Stomach (tissue), 8 donors: ENCODE measurements at regions not wholly inside any gene's neighbourhood (a gene's known extent, or its start where the extent isn't known, plus 50 kb on each side); places are given as distances from the start of the nearest gene placed in this dataset.

Experiments used
- DNase-seq, 2 donors: peaks; one replicate each; pipeline versions ENCODE4 v3.0.0 to v3.0.0-alpha.2; 2013 to 2019
- H3K27ac ChIP-seq, 5 donors: fragments of 200-600 bp in 4 of 5; sonication (generic) in 4 of 5; one replicate each; pipeline ENCODE4 v1.5.1; 2013 to 2019; ENCODE audit warnings: mild to moderate bottlenecking in 1 of 5, moderate library complexity in 1 of 5
- H3K27me3 ChIP-seq, 3 donors: fragments of 200-600 bp; sonication (generic); one replicate each; pipeline ENCODE4 v1.5.1; 2017 to 2019; ENCODE audit warnings: mixed run types in 1 of 3
- H3K36me3 ChIP-seq, 4 donors: fragments of 200-600 bp; sonication (generic); 1 replicate in 3 of 4; 2 replicates in 1 of 4; pipeline ENCODE4 v1.5.1; 2016 to 2019
- H3K4me1 ChIP-seq, 4 donors: fragments of 200-600 bp; sonication (generic); one replicate each; pipeline ENCODE4 v1.5.1; 2016 to 2019
- H3K4me3 ChIP-seq, 4 donors: fragments of 200-600 bp; sonication (generic) in 3 of 4; one replicate each; pipeline ENCODE4 v1.5.1; 2016 to 2019; ENCODE audit warnings: mild to moderate bottlenecking in 1 of 4
- H3K9me3 ChIP-seq, 4 donors: fragments of 200-600 bp; sonication (generic); one replicate each; pipeline ENCODE4 v1.5.1; 2016 to 2019
- EP300 ChIP-seq: sonication (generic); formaldehyde crosslinking; IDR thresholded peaks from one replicate; pipeline ENCODE4 v1.6.1; 2017; ENCODE audit warnings: antibody characterized with exemption
- POLR2A ChIP-seq, 4 donors: fragments of 450-650 bp; IDR thresholded peaks; one replicate each; pipeline ENCODE4 v1.6.1; 2016; ENCODE audit warnings: antibody characterized with exemption in 4 of 4, control low read depth in 2 of 4, mild to moderate bottlenecking in 1 of 4, moderate library complexity in 1 of 4
- POLR2AphosphoS5 ChIP-seq, 3 donors: sonication (generic); formaldehyde crosslinking; IDR thresholded peaks; one replicate each; pipeline ENCODE4 v1.6.1; 2016; ENCODE audit warnings: antibody characterized with exemption in 3 of 3
- WGBS, 5 donors: extraction: QIAGEN DNeasy Blood & Tissue Kit in 3 of 5; methylation state at CpG; one replicate each; pipeline versions ENCODE4 v1.1.5 to v1.1.7; 2013 to 2018; 5-methylcytosine and 5-hydroxymethylcytosine counted together
- intact Hi-C: fragments of 100-400 bp; cut with DNase I; formaldehyde crosslinking; loops from one replicate; pipeline ENCODE4 v1.15.1; 2023; ENCODE audit warnings: low total_unique reads
- TF ChIP-seq, protein P1 (sequence below), 7 experiments: fragments of 450-650 bp in 4 of 7; fragments of 200-600 bp in 3 of 7; sonication (generic) in 3 of 7; IDR thresholded peaks; one replicate each; pipeline ENCODE4 v1.5.1; 2016 to 2019; ENCODE audit warnings: antibody characterized with exemption in 7 of 7, control low read depth in 2 of 7, mild to moderate bottlenecking in 1 of 7
- donor health status: healthy with polysubstance abuse.
- donor health status: Bipolar disorder and iron deficiency.
- donor health status: healthy.

DNA sequence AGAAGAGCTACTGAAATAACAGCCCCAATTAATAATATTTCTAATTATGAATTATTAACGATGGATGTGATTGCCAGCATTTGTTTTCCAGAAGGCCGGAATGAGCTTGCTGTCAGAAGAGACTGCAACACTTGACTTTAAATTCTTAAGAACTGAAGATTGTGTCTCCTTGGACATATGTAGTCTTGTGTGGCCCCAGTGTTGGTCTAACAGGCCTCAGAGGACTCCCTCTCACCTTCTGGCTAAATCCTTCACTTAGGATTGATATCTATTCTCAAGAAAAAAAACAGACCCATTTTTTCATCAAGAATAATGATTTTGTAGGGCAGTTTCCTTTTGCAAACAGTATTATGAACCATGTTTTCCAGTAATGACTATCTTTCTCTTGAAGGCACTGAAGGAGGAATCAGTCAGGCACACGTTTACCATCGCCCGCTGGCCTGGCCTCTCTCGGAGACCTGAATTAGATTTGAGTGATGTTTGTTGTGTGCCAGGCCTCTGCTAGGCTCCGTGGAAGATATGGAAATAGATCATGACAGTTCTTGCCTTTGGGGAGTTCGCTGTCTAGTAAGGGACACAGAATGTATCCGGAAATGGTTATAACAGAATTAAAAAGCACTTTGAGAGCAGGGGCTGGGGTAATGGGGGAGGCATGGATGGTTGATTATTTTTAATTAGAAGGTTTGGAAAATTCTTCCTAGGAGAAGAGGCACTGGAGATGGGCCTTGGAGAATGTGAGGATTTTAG lies 258.0 kb downstream of the MYCN start:
- no peak for TF ChIP-seq POLR2A (IDR thresholded peaks at IDR 0.05)
- TF ChIP-seq, protein P1, sequence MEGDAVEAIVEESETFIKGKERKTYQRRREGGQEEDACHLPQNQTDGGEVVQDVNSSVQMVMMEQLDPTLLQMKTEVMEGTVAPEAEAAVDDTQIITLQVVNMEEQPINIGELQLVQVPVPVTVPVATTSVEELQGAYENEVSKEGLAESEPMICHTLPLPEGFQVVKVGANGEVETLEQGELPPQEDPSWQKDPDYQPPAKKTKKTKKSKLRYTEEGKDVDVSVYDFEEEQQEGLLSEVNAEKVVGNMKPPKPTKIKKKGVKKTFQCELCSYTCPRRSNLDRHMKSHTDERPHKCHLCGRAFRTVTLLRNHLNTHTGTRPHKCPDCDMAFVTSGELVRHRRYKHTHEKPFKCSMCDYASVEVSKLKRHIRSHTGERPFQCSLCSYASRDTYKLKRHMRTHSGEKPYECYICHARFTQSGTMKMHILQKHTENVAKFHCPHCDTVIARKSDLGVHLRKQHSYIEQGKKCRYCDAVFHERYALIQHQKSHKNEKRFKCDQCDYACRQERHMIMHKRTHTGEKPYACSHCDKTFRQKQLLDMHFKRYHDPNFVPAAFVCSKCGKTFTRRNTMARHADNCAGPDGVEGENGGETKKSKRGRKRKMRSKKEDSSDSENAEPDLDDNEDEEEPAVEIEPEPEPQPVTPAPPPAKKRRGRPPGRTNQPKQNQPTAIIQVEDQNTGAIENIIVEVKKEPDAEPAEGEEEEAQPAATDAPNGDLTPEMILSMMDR (IDR thresholded peaks at IDR 0.05): no peak
- no peak for TF ChIP-seq POLR2AphosphoS5 (IDR thresholded peaks at IDR 0.05)
- TF ChIP-seq EP300: no peak
- 87 to 93% (median 92%) methylated on average over 9 of the region's 9 CpGs for WGBS, 5 donors
- intact Hi-C loops: no loop called here
- H3K4me1 ChIP-seq: peaks cover 0 to 8% (median 5%) of the 10 kb centered on the region in 4 donors
- no peaks in the 10 kb centered on the region for H3K36me3 ChIP-seq
- no peak overlapping the region for H3K4me3 ChIP-seq
- no peak for DNase-seq
- H3K27ac ChIP-seq: no peak overlapping the region
- H3K9me3 ChIP-seq: no peaks in the 10 kb centered on the region
- H3K27me3 ChIP-seq: no peaks in the 10 kb centered on the region

DNA sequence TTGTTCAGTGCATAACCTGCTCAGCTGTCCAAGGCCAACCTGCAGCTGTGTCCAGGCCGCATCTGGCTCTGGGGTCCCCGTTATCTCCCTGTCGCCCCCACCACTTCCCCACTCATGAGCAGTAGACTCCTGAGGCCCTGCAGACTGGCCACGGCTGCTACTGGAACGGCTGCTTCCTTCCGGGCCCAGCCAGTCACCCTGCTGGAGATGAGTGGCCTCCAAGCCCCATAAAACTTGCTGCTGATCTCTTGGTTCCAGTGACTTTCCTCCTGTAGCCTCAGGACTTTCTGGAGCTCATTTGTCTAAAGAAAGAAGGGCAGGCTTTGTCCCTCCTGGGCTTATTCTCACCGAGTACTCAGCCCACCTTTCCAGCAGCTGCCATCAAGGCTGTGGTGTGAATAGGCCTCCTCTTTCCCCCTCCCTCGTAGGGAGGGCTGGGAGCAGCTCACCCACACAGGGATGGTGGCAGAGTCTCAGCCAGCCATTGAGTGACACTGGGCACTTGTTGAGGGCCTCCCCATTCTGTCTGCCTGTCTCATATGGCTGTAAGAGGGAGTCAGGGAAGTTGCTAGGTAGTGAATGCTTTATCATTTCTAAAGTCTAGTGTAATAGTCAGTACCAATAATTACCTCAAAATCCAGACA lies 257.3 kb downstream of the MYCN start:
- Histone ChIP-seq H3K27me3 (no peaks in the 10 kb centered on the region), H3K9me3 (no peaks in the 10 kb centered on the region), H3K36me3 (no peaks in the 10 kb centered on the region), H3K4me1 (peaks cover 0 to 8% (median 4%) of the 10 kb centered on the region in 4 donors), H3K4me3 (no peak overlapping the region), H3K27ac (peak overlapping the region in 3 of 5 donors; percentile 8 to 46 (median 41))
- no peak for DNase-seq
- intact Hi-C loops: no loop called here
- WGBS, 5 donors: 83 to 90% (median 86%) methylated on average over 6 to 8 of the region's 8 CpGs
- TF ChIP-seq, protein P1 (IDR thresholded peaks at IDR 0.05): no peak
- TF ChIP-seq POLR2A (IDR thresholded peaks at IDR 0.05): no peak
- no peak for TF ChIP-seq EP300
- TF ChIP-seq POLR2AphosphoS5 (IDR thresholded peaks at IDR 0.05): no peak

DNA sequence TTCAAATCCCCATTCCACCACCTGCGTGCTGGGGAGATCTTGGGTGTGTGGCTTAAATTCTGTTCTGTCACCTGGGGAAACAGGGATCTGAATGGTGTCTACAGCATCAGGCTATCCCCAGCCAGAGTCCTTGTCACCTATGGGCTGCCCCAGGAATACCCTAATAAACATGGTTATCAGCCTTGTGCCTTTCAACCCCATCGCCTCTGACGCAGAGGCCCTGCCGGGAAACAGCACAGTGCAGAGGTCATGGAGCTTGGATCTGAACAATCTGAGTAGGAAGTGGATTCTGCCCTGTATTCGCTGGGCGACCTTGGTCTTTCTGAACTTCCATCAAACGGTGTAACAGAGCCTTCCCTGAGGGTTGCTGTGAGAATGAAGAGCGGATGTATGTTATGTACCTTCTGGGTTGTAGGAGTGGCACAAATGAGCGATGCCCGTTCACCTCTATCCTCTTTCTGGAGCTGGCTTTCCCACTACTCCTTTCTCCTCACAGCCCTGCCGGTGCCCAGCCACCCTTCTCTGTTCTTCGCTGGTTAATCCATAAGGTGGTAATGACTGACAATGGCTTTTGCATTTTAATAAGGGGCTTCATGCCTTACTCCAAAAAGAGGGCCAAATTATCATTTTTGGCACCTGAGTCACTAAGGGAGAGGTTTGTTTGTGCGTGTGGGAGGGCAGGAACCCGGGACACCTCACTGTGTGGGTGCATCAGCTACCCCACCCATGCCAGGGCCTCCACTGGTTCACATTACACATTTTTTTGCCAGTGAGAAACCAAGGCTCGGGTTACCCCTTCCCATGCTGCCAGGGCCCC lies 256.5 kb downstream of the MYCN start:
- H3K9me3 ChIP-seq: no peaks in the 10 kb centered on the region
- intact Hi-C loops: no loop called here
- no peak overlapping the region for H3K4me3 ChIP-seq
- no peaks in the 10 kb centered on the region for H3K36me3 ChIP-seq
- TF ChIP-seq POLR2A (IDR thresholded peaks at IDR 0.05): no peak
- TF ChIP-seq POLR2AphosphoS5 (IDR thresholded peaks at IDR 0.05): peak in 1 of 3 donors; percentile 51
- WGBS, 5 donors: 64 to 73% (median 66%) methylated on average over 15 of the region's 15 CpGs
- H3K4me1 ChIP-seq: peaks cover 0 to 7% (median 2%) of the 10 kb centered on the region in 4 donors
- H3K27ac ChIP-seq: peak overlapping the region in 3 of 5 donors; percentile 8 to 46 (median 41)
- no peaks in the 10 kb centered on the region for H3K27me3 ChIP-seq
- DNase-seq: peak in 1 of 2 donors; percentile 57

DNA sequence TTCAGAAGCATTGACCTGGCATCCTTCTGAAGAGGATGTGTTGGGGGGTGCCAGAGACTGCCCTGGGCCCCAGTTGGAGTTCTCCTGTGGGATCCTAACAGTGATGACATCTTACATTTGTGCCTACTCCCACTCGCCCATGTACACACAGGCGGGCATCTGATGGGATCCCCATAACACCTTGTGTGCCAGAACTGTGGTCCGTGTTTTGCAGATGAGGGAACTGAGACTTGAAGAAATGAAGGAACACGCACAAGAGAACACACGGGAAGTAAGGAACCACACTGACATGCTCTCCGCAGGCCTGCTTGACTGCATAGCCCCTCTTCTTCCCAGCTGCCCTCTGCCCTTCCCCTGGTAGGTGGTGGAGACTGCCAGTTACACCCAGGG lies 255.3 kb downstream of the MYCN start:
- 83 to 98% (median 88%) methylated on average over 6 of the region's 6 CpGs for WGBS, 5 donors
- Histone ChIP-seq H3K36me3 (no peaks in the 10 kb centered on the region), H3K4me3 (no peak overlapping the region), H3K9me3 (no peaks in the 10 kb centered on the region), H3K27ac (no peak overlapping the region), H3K27me3 (no peaks in the 10 kb centered on the region), H3K4me1 (peaks cover 0 to 7% (median 2%) of the 10 kb centered on the region in 4 donors)
- TF ChIP-seq POLR2A (IDR thresholded peaks at IDR 0.05) (no peak), POLR2AphosphoS5 (IDR thresholded peaks at IDR 0.05) (no peak), EP300 (no peak)
- TF ChIP-seq, protein P1 (IDR thresholded peaks at IDR 0.05): no peak
- intact Hi-C loops: no loop called here
- DNase-seq: no peak
